ENCODE measurements at regions not wholly inside any gene's neighbourhood (a gene's known extent, or its start where the extent isn't known, plus 50 kb on each side); places are given as distances from the start of the nearest gene placed in this dataset.

DNA sequence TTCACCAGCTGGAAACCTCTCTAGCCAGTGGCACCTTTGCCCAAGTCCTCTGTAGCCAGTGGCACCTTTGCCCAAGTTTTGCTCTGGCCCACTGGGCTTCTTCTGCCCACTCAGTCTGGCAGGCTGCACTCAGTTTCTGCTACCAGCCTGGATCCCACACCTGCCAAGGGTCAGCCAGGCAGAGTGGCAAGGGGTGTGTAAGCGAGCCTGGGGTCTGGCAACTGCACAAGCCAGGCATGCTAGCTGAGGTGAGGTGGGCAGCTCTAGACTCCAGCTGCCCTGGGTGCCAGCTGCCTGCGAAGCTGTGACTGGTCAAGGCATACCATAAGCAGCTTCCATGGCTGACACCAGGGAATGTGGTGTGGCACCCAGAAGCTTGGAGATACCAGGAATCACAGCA is 233.1 kb upstream of the DKK2 start:
- no peak overlapping the region for H3K4me2 ChIP-seq (ENCODE audit: low read depth, low read length, poor library complexity, severe bottlenecking)
- TF ChIP-seq CTCF (IDR thresholded peaks at IDR 0.05; ENCODE audit: insufficient read depth, low read length, poor library complexity, severe bottlenecking) (no peak), EZH2phosphoT487 (conservative IDR thresholded peaks at IDR 0.05; ENCODE audit: low read length) (no peak)
- H3K79me2 ChIP-seq (ENCODE audit: insufficient read depth, low read length) = no peaks in the 10 kb centered on the region
- H3K9me2 ChIP-seq (replicated peaks; ENCODE audit: insufficient read depth, low read length) = no peaks in the 10 kb centered on the region
- no peaks in the 10 kb centered on the region for H3K9me3 ChIP-seq (ENCODE audit: insufficient read depth, low read length)
- H3F3A ChIP-seq (ENCODE audit: insufficient read depth) = no peaks in the 10 kb centered on the region
- no peak overlapping the region for H3K27ac ChIP-seq (ENCODE audit: low read depth, low read length)
- H2AFZ ChIP-seq (ENCODE audit: low read depth, low read length, severe bottlenecking) = no peak overlapping the region
- H3K36me3 ChIP-seq (ENCODE audit: low read length) = no peaks in the 10 kb centered on the region
- H3K9ac ChIP-seq (ENCODE audit: low read length) = no peak overlapping the region
- H3K4me3 ChIP-seq (ENCODE audit: insufficient read depth, low read length, poor library complexity, severe bottlenecking) = no peak overlapping the region
- H3K27me3 ChIP-seq (ENCODE audit: low read length) = no peaks in the 10 kb centered on the region
- no peaks in the 10 kb centered on the region for H4K20me1 ChIP-seq (ENCODE audit: low read depth, low read length)

- Histone ChIP-seq H3K4me2 (ENCODE audit: low read depth, low read length, poor library complexity, severe bottlenecking) (no peak overlapping the region), H3K9me2 (replicated peaks; ENCODE audit: insufficient read depth, low read length) (no peaks in the 10 kb centered on the region), H4K20me1 (ENCODE audit: low read depth, low read length) (no peaks in the 10 kb centered on the region), H3F3A (ENCODE audit: insufficient read depth) (no peaks in the 10 kb centered on the region), H3K9ac (ENCODE audit: low read length) (no peak overlapping the region), H3K79me2 (ENCODE audit: insufficient read depth, low read length) (no peaks in the 10 kb centered on the region), H2AFZ (ENCODE audit: low read depth, low read length, severe bottlenecking) (no peak overlapping the region), H3K27me3 (ENCODE audit: low read length) (no peaks in the 10 kb centered on the region), H3K9me3 (ENCODE audit: insufficient read depth, low read length) (no peaks in the 10 kb centered on the region), H3K4me3 (ENCODE audit: insufficient read depth, low read length, poor library complexity, severe bottlenecking) (no peak overlapping the region), H3K27ac (ENCODE audit: low read depth, low read length) (no peak overlapping the region), H3K36me3 (ENCODE audit: low read length) (no peaks in the 10 kb centered on the region)
- TF ChIP-seq EZH2phosphoT487 (conservative IDR thresholded peaks at IDR 0.05; ENCODE audit: low read length) (no peak), CTCF (IDR thresholded peaks at IDR 0.05; ENCODE audit: insufficient read depth, low read length, poor library complexity, severe bottlenecking) (no peak)
These were observed 229.7 kb upstream of the DKK2 start for GRCh38 chr4:107265859-107266258.

GRCh38 chr4:107261241-107261874 is 225.2 kb upstream of the DKK2 start:
- H3K4me2 ChIP-seq (ENCODE audit: low read depth, low read length, poor library complexity, severe bottlenecking) = no peak overlapping the region
- H3K4me3 ChIP-seq (ENCODE audit: insufficient read depth, low read length, poor library complexity, severe bottlenecking) = no peak overlapping the region
- no peak overlapping the region for H3K27ac ChIP-seq (ENCODE audit: low read depth, low read length)
- no peaks in the 10 kb centered on the region for H3K27me3 ChIP-seq (ENCODE audit: low read length)
- no peaks in the 10 kb centered on the region for H3K79me2 ChIP-seq (ENCODE audit: insufficient read depth, low read length)
- H3K9ac ChIP-seq (ENCODE audit: low read length) = no peak overlapping the region
- no peaks in the 10 kb centered on the region for H4K20me1 ChIP-seq (ENCODE audit: low read depth, low read length)
- no peaks in the 10 kb centered on the region for H3F3A ChIP-seq (ENCODE audit: insufficient read depth)
- TF ChIP-seq CTCF (IDR thresholded peaks at IDR 0.05; ENCODE audit: insufficient read depth, low read length, poor library complexity, severe bottlenecking) (no peak), EZH2phosphoT487 (conservative IDR thresholded peaks at IDR 0.05; ENCODE audit: low read length) (no peak)
- no peak overlapping the region for H2AFZ ChIP-seq (ENCODE audit: low read depth, low read length, severe bottlenecking)
- H3K9me3 ChIP-seq (ENCODE audit: insufficient read depth, low read length) = no peaks in the 10 kb centered on the region
- no peaks in the 10 kb centered on the region for H3K36me3 ChIP-seq (ENCODE audit: low read length)
- H3K9me2 ChIP-seq (replicated peaks; ENCODE audit: insufficient read depth, low read length) = no peaks in the 10 kb centered on the region

Measured in SU-DHL-6 (cell line).